CD8-positive, alpha-beta memory T cell (primary cell): ENCODE measurements at regions not wholly inside any gene's neighbourhood (a gene's known extent, or its start where the extent isn't known, plus 50 kb on each side); places are given as distances from the start of the nearest gene placed in this dataset.

Source experiments
- CTCF ChIA-PET: fragments of 350-600 bp; sonication (Branson Sonifier 250); formaldehyde crosslinking; loops from one replicate; lab custom pipeline; 2021; ENCODE audit warnings: antibody characterized with exemption; lab: Charles Lee
- POLR2A ChIA-PET: fragments of 350-600 bp; sonication (Branson Sonifier 250); formaldehyde crosslinking; loops from one replicate; lab custom pipeline; 2021; ENCODE audit warnings: antibody characterized with exemption; lab: Charles Lee
- DNase-seq, 5 donors: peaks; one replicate each; pipeline versions ENCODE4 v3.0.0 to v3.0.0-alpha.2; 2020 to 2022; ENCODE audit warnings: mixed read lengths in 1 of 5
- H3K27ac ChIP-seq: one replicate; pipeline ENCODE4 v1.7.0; 2013; ENCODE audit warnings: low read depth, mild to moderate bottlenecking, low read length, moderate library complexity
- H3K27me3 ChIP-seq: 2 replicates; pipeline ENCODE4 v1.7.0; 2013; ENCODE audit warnings: low read length, mild to moderate bottlenecking; ENCODE audit not compliant: insufficient read depth, poor library complexity, severe bottlenecking
- H3K36me3 ChIP-seq: 2 replicates; pipeline ENCODE4 v1.7.0; 2013; ENCODE audit warnings: mild to moderate bottlenecking, low read length, moderate library complexity; ENCODE audit not compliant: insufficient read depth
- H3K4me1 ChIP-seq: 2 replicates; pipeline ENCODE4 v1.7.0; 2013; ENCODE audit warnings: mild to moderate bottlenecking, low read length, moderate library complexity; ENCODE audit not compliant: insufficient read depth
- H3K4me3 ChIP-seq: 2 replicates; pipeline ENCODE4 v1.7.0; 2013; ENCODE audit warnings: mild to moderate bottlenecking, low read length
- H3K9me3 ChIP-seq: 2 replicates; pipeline ENCODE4 v1.7.0; 2013; ENCODE audit warnings: mild to moderate bottlenecking, low read length
- H3K27ac Mint-ChIP-seq, 8 donors: one replicate each; pipeline ENCODE4 v1.8.0; 2020 to 2021; ENCODE audit warnings: mixed read lengths in 8 of 8, mild to moderate bottlenecking in 6 of 8, inconsistent platforms in 3 of 8, moderate library complexity in 3 of 8
- H3K27me3 Mint-ChIP-seq, 2 donors: one replicate each; pipeline ENCODE4 v1.8.0; 2020 to 2021; ENCODE audit warnings: mixed read lengths in 2 of 2, mild to moderate bottlenecking in 1 of 2, moderate library complexity in 1 of 2
- H3K36me3 Mint-ChIP-seq, 3 donors: one replicate each; pipeline ENCODE4 v1.8.0; 2020 to 2021; ENCODE audit warnings: mixed read lengths in 3 of 3, inconsistent platforms in 1 of 3, mild to moderate bottlenecking in 1 of 3
- H3K4me1 Mint-ChIP-seq, 3 donors: one replicate each; pipeline ENCODE4 v1.8.0; 2020 to 2021; ENCODE audit warnings: mixed read lengths in 3 of 3, inconsistent platforms in 1 of 3, mild to moderate bottlenecking in 1 of 3
- H3K4me3 Mint-ChIP-seq, 7 donors: one replicate each; pipeline ENCODE4 v1.8.0; 2020 to 2021; ENCODE audit warnings: mixed read lengths in 7 of 7, mild to moderate bottlenecking in 6 of 7, moderate library complexity in 4 of 7, inconsistent platforms in 2 of 7
- H3K9me3 Mint-ChIP-seq, 5 donors: one replicate each; pipeline ENCODE4 v1.8.0; 2020 to 2022; ENCODE audit warnings: mixed read lengths in 5 of 5, mild to moderate bottlenecking in 3 of 5, moderate library complexity in 2 of 5, inconsistent platforms in 1 of 5

DNA sequence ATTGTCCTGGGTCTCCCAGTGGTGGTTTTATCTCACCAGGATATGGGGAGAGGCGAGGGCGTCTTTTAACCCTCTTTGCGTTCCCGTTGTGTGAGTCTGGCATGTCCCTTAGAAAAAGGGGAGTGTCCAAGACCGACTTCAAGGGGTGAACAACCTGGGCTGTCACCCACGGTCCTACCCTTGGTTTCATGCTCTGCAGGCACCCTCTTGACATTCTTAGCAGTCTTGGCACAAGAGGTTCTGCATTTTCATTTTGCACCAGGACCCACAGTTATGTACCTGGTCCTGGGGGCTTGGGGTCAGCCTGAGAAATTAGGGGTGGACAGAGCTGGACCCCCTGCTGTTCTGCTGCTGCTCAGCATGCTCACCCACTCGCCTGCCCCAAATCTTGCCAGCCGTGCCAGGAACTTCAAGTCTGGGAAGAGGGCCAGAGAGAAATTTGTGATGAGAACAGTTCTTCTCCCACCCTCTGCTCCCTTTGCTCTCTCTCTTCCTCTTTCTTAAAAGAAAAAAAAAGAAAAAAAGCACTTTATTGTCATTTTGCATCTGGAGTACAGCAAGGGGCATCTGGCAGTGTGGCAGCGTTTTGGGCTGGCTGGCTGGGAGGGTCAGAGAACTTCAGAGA is 471.2 kb downstream of the MIAT start:
- peaks cover 0 to 4% (median 0%) of the 10 kb centered on the region in 5 donors for H3K9me3 Mint-ChIP-seq
- no peaks in the 10 kb centered on the region for H3K4me1 Mint-ChIP-seq
- no peaks in the 10 kb centered on the region for H3K36me3 Mint-ChIP-seq
- Histone ChIP-seq H3K4me3 (no peak overlapping the region), H3K27me3 (peaks cover 3% of the 10 kb centered on the region), H3K36me3 (no peaks in the 10 kb centered on the region), H3K4me1 (no peaks in the 10 kb centered on the region), H3K9me3 (no peaks in the 10 kb centered on the region), H3K27ac (no peak overlapping the region)
- POLR2A ChIA-PET = no interaction called here
- CTCF ChIA-PET = no interaction called here
- H3K4me3 Mint-ChIP-seq = no peak overlapping the region
- H3K27ac Mint-ChIP-seq = no peak overlapping the region
- H3K27me3 Mint-ChIP-seq = peaks cover 10 to 55% of the 10 kb centered on the region in 2 donors
- DNase-seq = no peak

DNA sequence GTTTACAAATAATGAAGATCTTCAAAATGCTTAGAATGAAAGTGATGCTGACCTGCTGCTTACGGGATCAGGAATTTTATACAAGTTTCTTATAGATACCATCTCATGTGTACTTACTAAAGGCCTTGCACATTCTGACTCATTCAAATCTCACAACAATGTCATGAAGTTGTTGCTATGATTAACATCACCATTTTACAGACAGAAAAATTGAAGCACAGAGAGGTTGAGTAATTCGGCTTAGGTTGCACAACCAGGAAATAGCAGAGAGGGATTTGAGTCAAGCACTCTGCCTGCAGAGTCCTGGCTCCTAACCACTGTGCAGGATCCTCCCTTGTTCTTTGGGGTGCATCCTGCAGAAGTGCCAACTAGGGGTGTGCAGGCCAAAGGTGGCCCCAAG is 471.9 kb downstream of the MIAT start:
- no peaks in the 10 kb centered on the region for H3K36me3 ChIP-seq
- CTCF ChIA-PET = no interaction called here
- no peaks in the 10 kb centered on the region for H3K36me3 Mint-ChIP-seq
- H3K4me1 Mint-ChIP-seq = no peaks in the 10 kb centered on the region
- H3K4me1 ChIP-seq = no peaks in the 10 kb centered on the region
- no peak for DNase-seq
- peaks cover 0 to 4% (median 0%) of the 10 kb centered on the region in 5 donors for H3K9me3 Mint-ChIP-seq
- H3K27ac ChIP-seq = no peak overlapping the region
- no peak overlapping the region for H3K4me3 ChIP-seq
- peaks cover 10 to 55% of the 10 kb centered on the region in 2 donors for H3K27me3 Mint-ChIP-seq
- no peaks in the 10 kb centered on the region for H3K9me3 ChIP-seq
- H3K27me3 ChIP-seq = peaks cover 3% of the 10 kb centered on the region
- H3K4me3 Mint-ChIP-seq = no peak overlapping the region
- POLR2A ChIA-PET = no interaction called here
- H3K27ac Mint-ChIP-seq = peak overlapping the region in 1 of 8 donors; percentile 56

DNA sequence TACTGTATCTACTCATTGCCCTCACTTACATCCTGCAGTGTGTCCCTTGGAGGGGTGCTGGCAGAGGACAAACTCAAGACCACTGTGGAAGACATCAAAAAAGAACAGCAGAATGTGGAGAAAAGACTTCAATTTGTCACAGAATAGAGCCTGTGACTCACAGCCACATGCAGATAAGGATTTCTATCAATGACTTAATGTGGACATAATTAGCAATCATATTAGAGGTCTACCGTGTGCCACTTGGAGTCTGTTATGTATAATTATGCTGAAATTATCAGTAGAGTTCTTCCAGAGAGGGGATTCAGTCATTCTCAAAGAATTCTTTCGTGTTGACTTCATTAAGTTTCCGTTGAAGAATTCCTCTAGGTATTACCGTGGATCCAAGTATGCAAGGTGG is 473.5 kb downstream of the MIAT start:
- Mint-ChIP-seq H3K4me3 (no peak overlapping the region), H3K36me3 (no peaks in the 10 kb centered on the region), H3K9me3 (peaks cover 0 to 4% (median 0%) of the 10 kb centered on the region in 5 donors), H3K4me1 (no peaks in the 10 kb centered on the region), H3K27ac (no peak overlapping the region), H3K27me3 (peaks cover 12 to 43% of the 10 kb centered on the region in 2 donors)
- Histone ChIP-seq H3K27me3 (peaks cover 3% of the 10 kb centered on the region), H3K9me3 (no peaks in the 10 kb centered on the region), H3K27ac (no peak overlapping the region), H3K36me3 (no peaks in the 10 kb centered on the region), H3K4me3 (no peak overlapping the region), H3K4me1 (no peaks in the 10 kb centered on the region)
- CTCF ChIA-PET = no interaction called here
- DNase-seq = no peak
- POLR2A ChIA-PET = no interaction called here

DNA sequence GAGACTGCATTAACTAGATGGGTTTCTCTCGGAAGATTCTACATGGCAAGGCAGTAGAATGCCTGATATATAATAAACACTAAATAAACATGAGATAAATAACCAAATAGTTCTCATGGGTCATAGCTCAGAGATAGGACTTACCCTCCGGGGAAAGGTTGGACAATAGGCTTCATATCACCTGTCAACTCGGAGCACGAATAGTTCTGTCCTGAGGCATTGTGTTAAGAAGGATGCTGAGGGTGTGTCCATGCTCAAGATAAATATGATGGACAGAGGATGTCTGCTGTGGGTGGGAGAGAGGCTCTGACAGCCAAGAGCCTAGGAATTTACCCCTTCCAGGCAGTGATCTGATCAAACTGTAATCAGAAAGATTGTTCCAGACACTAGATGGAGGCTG is 474.0 kb downstream of the MIAT start:
- Mint-ChIP-seq H3K9me3 (peaks cover 0 to 4% (median 0%) of the 10 kb centered on the region in 5 donors), H3K4me3 (no peak overlapping the region), H3K4me1 (no peaks in the 10 kb centered on the region), H3K36me3 (no peaks in the 10 kb centered on the region), H3K27me3 (peaks cover 12 to 43% of the 10 kb centered on the region in 2 donors), H3K27ac (no peak overlapping the region)
- Histone ChIP-seq H3K4me3 (no peak overlapping the region), H3K27me3 (peaks cover 3% of the 10 kb centered on the region), H3K27ac (no peak overlapping the region), H3K4me1 (no peaks in the 10 kb centered on the region), H3K36me3 (no peaks in the 10 kb centered on the region), H3K9me3 (no peaks in the 10 kb centered on the region)
- ChIA-PET POLR2A (no interaction called here), CTCF (no interaction called here)
- no peak for DNase-seq

DNA sequence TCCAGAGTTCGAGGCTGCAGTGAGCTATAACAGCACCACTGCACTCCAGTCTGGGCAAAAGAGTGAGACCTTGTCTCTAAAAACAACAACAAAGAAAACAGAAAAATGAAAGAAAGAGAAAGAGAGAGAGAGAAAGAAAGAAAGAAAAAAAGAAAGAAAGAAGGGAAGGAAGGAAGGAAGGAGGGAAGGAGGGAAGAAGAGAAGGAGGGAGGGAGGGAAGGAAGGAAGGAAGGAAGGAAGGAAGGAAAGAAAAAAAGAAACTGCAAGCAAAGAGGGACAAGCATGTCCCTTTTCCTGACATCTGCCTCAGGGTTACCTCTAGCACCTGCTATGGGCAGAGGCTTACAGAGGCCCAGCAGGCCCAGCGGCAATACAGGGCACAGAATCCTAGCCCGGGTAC is 475.0 kb downstream of the MIAT start:
- no peaks in the 10 kb centered on the region for H3K4me1 Mint-ChIP-seq
- H3K27ac ChIP-seq = no peak overlapping the region
- no peak overlapping the region for H3K4me3 ChIP-seq
- H3K4me1 ChIP-seq = no peaks in the 10 kb centered on the region
- no peaks in the 10 kb centered on the region for H3K9me3 ChIP-seq
- CTCF ChIA-PET = no interaction called here
- DNase-seq = no peak
- H3K27ac Mint-ChIP-seq = no peak overlapping the region
- POLR2A ChIA-PET = no interaction called here
- no peaks in the 10 kb centered on the region for H3K36me3 ChIP-seq
- H3K36me3 Mint-ChIP-seq = no peaks in the 10 kb centered on the region
- peaks cover 12 to 37% of the 10 kb centered on the region in 2 donors for H3K27me3 Mint-ChIP-seq
- peak overlapping the region in 1 of 7 donors; percentile 40 for H3K4me3 Mint-ChIP-seq
- H3K9me3 Mint-ChIP-seq = peaks cover 0 to 2% (median 0%) of the 10 kb centered on the region in 5 donors
- H3K27me3 ChIP-seq = no peaks in the 10 kb centered on the region

DNA sequence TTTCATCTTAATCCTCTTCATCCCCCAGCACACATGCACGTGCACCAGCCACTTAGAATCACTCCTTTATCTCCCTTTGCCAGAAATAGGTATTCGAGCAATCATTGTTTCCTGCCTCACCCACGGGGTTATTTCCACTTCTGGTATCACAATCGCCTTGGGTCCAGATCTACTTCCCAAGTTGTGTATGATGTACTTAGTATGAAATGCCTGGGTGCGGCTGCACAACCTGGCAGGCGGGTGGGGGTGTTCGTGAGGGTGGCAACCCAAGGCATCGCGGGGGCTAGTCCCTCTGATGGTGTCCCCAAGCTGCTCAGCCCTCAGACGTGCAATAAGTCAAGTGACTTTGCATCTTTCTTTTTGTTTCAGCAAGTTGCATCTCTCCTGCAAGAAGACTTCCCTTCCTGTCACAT is 475.6 kb downstream of the MIAT start:
- H3K27me3 ChIP-seq = no peaks in the 10 kb centered on the region
- H3K4me3 Mint-ChIP-seq = no peak overlapping the region
- H3K4me3 ChIP-seq = no peak overlapping the region
- no peak overlapping the region for H3K27ac ChIP-seq
- H3K36me3 Mint-ChIP-seq = no peaks in the 10 kb centered on the region
- H3K27me3 Mint-ChIP-seq = peaks cover 12 to 31% of the 10 kb centered on the region in 2 donors
- no peaks in the 10 kb centered on the region for H3K9me3 ChIP-seq
- no peaks in the 10 kb centered on the region for H3K4me1 ChIP-seq
- peaks cover 0 to 2% (median 0%) of the 10 kb centered on the region in 5 donors for H3K9me3 Mint-ChIP-seq
- CTCF ChIA-PET = no interaction called here
- H3K27ac Mint-ChIP-seq = no peak overlapping the region
- H3K36me3 ChIP-seq = no peaks in the 10 kb centered on the region
- DNase-seq = no peak
- POLR2A ChIA-PET = no interaction called here
- no peaks in the 10 kb centered on the region for H3K4me1 Mint-ChIP-seq

DNA sequence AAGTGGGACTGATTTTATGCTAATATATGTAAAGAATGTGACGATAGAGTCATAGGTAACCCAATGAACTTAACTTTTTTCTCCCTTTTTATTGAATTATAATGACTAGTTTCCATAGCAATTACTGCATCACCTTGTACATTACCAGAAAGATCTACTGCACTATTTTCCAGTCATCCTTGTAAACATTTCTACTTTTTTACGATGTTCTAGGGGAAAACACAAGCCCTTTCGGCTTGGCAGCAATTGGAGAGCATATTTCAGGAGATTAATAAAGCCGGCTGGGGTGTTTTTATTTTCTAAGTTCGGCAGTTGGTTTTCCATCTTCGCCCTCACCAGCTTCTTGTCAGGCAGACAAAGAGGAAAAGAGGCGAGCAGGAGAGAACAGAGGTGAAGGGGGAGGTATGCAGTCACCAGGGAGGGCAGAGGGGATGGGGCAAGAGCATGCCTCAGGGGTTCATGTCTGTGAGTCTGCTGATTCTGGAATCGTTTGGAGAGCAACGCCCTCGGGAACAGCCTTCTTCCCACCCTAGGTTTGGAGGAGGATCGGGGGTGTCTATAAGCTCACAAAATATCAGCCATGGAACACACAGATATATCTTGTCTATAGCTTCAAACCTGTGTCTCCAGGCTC is 476.4 kb downstream of the MIAT start:
- no peak overlapping the region for H3K4me3 Mint-ChIP-seq
- H3K36me3 Mint-ChIP-seq = no peaks in the 10 kb centered on the region
- DNase-seq = no peak
- no peak overlapping the region for H3K27ac ChIP-seq
- H3K4me1 ChIP-seq = no peaks in the 10 kb centered on the region
- no peaks in the 10 kb centered on the region for H3K4me1 Mint-ChIP-seq
- no peak overlapping the region for H3K27ac Mint-ChIP-seq
- CTCF ChIA-PET = no interaction called here
- H3K27me3 Mint-ChIP-seq = peaks cover 12 to 31% of the 10 kb centered on the region in 2 donors
- H3K9me3 ChIP-seq = no peaks in the 10 kb centered on the region
- H3K27me3 ChIP-seq = no peaks in the 10 kb centered on the region
- H3K36me3 ChIP-seq = no peaks in the 10 kb centered on the region
- peaks cover 0 to 2% (median 0%) of the 10 kb centered on the region in 5 donors for H3K9me3 Mint-ChIP-seq
- no peak overlapping the region for H3K4me3 ChIP-seq
- POLR2A ChIA-PET = no interaction called here

DNA sequence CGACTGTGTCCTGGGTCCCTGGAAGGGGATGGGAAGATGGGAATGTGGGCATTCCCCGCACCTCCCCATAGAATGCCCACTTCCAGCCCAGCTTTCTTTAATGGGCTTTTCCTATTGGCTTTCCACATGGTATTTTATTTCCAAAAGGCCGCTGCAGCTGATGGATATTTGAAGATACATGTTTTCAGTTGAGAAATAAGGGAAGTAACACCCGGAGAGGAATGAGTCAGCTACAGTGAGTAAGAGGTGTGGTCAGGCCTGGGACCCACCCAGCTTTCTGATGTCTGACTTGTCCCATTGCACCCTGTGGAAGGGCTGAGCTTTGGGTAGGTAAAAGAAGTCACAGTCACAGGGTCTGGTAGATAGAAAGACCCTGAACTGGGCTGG is 476.9 kb downstream of the MIAT start:
- peaks cover 10 to 26% of the 10 kb centered on the region in 2 donors for H3K27me3 Mint-ChIP-seq
- H3K27ac ChIP-seq = no peak overlapping the region
- H3K27me3 ChIP-seq = no peaks in the 10 kb centered on the region
- no peaks in the 10 kb centered on the region for H3K9me3 ChIP-seq
- H3K36me3 Mint-ChIP-seq = no peaks in the 10 kb centered on the region
- H3K36me3 ChIP-seq = no peaks in the 10 kb centered on the region
- peaks cover 0 to 2% (median 0%) of the 10 kb centered on the region in 5 donors for H3K9me3 Mint-ChIP-seq
- DNase-seq = no peak
- H3K27ac Mint-ChIP-seq = no peak overlapping the region
- no peak overlapping the region for H3K4me3 ChIP-seq
- H3K4me1 Mint-ChIP-seq = no peaks in the 10 kb centered on the region
- CTCF ChIA-PET = no interaction called here
- POLR2A ChIA-PET = no interaction called here
- H3K4me1 ChIP-seq = no peaks in the 10 kb centered on the region
- no peak overlapping the region for H3K4me3 Mint-ChIP-seq
